Duodenal mucosa (tissue), 2 donors: ENCODE measurements at regions not wholly inside any gene's neighbourhood (a gene's known extent, or its start where the extent isn't known, plus 50 kb on each side); places are given as distances from the start of the nearest gene placed in this dataset.

Experiments used
- H3K27ac ChIP-seq: one replicate; pipeline ENCODE4 v1.7.0; 2013; ENCODE audit warnings: low read depth, low read length
- H3K27me3 ChIP-seq, 2 donors: one replicate each; pipeline ENCODE4 v1.7.0; 2013; ENCODE audit warnings: low read length in 2 of 2, control low read depth in 1 of 2; ENCODE audit not compliant: insufficient read depth in 2 of 2, control insufficient read depth in 1 of 2
- H3K36me3 ChIP-seq, 2 donors: one replicate each; pipeline ENCODE4 v1.7.0; 2013; ENCODE audit warnings: low read length in 2 of 2, control low read depth in 1 of 2; ENCODE audit not compliant: insufficient read depth in 2 of 2, control insufficient read depth in 1 of 2
- H3K4me1 ChIP-seq, 2 donors: one replicate each; pipeline ENCODE4 v1.7.0; 2013; ENCODE audit warnings: low read length in 2 of 2, control low read depth in 1 of 2; ENCODE audit not compliant: insufficient read depth in 2 of 2, control insufficient read depth in 1 of 2
- H3K4me3 ChIP-seq, 2 donors: one replicate each; pipeline ENCODE4 v1.7.0; 2013; ENCODE audit warnings: low read length in 2 of 2, low read depth in 1 of 2
- H3K9ac ChIP-seq, 2 donors: one replicate each; pipeline ENCODE4 v1.7.0; 2013; ENCODE audit warnings: low read length in 2 of 2, low read depth in 1 of 2
- H3K9me3 ChIP-seq, 2 donors: one replicate each; pipeline ENCODE4 v1.7.0; 2013; ENCODE audit warnings: low read length in 2 of 2, control low read depth in 1 of 2; ENCODE audit not compliant: control insufficient read depth in 1 of 2

GRCh38 chrX:110614596-110614995 lies 181.0 kb downstream of the CHRDL1 start:
- Histone ChIP-seq H3K9me3 (no peaks in the 10 kb centered on the region), H3K36me3 (no peaks in the 10 kb centered on the region), H3K4me1 (no peaks in the 10 kb centered on the region), H3K27ac (no peak overlapping the region), H3K4me3 (no peak overlapping the region), H3K27me3 (no peaks in the 10 kb centered on the region), H3K9ac (no peak overlapping the region)
